ENCODE measurements at regions not wholly inside any gene's neighbourhood (a gene's known extent, or its start where the extent isn't known, plus 50 kb on each side); places are given as distances from the start of the nearest gene placed in this dataset.

DNA sequence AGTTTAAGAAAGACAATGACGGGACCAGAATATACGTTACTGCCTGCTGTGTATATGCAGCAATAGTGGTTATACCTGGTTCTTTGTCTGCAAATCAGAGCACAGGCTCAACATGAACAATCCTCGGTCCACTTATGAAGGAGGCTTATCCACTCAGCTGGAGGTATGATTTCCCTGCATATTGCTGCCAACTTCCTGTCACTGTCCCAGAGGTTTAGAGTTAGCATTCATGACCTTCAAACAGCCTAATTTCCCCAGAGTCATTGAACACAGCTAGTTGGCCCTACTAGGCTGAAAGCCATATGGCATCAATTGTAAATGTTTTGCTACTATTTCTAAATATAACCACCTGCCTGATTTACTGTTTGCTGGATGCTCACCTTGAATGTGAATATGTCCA is 224.9 kb upstream of the ZNF717 start:
- DNase-seq (ENCODE audit: low read depth in 2 of 2): no peak

DNA sequence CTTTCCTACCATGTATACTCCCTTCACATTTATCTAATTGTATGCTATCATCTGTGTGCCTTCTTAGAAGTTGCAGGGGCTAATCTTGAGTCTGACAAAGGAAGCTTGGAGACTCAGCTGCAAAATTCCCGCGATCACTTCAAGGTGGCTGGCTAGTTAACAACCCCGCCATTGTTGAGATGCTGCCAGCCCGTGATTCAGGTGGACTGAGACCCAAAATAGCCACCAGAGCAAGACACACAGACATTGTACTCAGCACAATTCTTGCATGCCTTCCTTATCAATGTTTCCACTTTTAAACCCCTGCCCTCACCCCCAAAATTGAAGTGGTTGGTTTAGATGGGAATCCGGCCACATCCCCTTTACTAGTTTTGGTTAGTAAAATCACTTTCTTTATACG is 225.8 kb upstream of the ZNF717 start:
- DNase-seq (ENCODE audit: low read depth in 2 of 2): no peak

DNA sequence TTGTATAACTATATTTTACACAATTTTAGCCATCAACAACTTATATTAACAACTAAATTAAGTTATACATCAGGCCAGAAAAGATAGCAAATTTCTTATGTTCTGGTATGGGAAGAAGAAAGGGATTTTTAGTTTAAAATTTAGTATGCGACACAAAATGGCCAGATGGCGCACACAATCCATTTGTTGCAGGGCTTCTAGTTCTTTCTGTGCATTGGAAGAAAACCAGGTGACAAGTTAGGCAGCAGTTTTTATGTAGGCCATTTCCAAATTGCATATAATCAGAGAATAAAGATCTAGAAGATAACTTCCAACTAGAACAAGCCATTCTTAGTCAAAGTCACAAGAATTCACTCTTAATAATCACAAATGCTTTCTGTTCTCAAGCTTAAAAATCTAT is 230.1 kb upstream of the ZNF717 start:
- no peak for DNase-seq (ENCODE audit: low read depth in 2 of 2)

DNA sequence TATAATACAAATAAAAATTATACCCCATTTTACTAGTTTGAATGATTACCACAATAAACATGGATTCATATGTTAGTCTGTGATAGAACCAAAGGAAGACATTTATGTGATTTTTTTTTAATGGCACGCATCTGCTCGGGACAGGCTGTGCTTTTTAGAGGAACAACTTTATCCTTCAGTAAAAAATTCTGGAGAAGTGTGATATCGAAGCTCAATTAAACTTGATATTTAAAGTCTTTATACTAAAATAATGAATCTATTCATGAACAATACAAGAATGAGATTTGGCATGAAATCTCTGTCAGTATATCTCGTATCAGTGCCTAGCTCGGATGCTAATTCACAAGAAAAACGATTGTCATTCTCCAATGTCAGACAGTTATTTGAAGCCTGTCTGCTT is 230.8 kb upstream of the ZNF717 start:
- DNase-seq (ENCODE audit: low read depth in 2 of 2): no peak

DNA sequence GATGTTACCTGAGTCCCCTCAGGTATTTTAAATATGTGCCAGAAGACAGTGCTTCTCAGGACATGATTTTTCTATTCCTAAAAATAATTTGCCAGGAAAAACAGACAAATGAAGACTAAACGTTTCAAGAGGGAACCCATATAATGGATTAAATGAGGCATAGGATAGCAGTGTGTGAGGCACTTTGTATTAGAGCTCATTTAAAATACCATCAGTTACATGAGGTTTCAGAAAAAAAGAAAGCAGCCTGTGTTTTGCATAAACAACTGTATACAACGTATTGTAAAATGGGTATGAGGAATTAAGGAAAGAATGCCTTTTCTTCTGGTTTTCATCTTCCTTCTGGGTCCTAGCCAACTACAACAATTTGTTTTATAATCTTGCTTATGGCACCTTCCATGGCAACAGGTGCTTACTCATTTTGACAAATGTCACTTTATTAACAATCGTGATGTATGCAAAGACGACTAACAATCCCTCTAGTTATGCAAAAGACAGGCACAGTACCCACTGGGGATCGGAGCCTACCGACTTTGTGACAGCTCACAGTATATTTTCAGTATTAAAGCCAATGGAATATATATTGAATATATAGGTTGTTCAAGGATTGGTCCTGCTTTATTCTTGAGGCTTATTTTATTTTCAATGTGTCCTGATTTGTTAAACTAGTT is 231.6 kb upstream of the ZNF717 start:
- no peak for DNase-seq (ENCODE audit: low read depth in 2 of 2)

DNA sequence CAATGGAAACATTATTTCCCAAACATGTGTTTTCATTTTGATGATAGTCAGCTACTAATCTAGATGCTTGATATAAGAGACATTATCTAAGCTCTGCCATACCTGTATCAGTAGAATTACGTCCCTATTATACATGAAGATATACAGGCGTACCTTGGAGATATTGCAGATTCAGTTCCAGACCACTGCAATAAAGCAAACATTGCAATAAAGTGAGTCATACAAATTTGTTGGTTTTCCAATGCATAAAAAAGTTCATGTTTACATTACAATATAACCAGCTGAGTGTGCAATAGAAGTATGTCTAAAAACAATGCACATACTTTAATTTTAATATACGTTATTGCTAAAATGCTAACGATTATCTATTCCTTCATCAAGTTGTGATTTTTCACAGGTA is 236.0 kb upstream of the ZNF717 start:
- no peak for DNase-seq (ENCODE audit: low read depth in 2 of 2)

DNA sequence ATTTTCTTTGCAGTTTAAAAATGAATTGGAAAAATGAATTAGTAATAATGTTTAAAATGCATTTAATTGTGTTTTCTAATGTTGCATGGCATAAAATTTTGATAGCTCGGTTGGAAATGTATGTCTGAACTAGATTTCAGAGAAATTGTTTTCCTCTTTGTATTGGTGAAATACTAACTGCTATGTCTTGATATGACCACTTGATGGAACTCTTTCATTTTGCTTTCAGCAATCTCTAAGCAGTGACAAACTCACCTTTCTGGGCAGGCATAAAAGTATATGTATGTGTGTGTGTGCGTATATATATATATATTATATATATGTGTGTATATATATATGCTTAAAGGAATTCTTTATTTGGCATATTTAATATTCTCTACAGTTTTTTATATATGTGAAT is 239.3 kb upstream of the ZNF717 start:
- DNase-seq (ENCODE audit: low read depth in 2 of 2): peak in 1 of 2 donors; percentile 4

DNA sequence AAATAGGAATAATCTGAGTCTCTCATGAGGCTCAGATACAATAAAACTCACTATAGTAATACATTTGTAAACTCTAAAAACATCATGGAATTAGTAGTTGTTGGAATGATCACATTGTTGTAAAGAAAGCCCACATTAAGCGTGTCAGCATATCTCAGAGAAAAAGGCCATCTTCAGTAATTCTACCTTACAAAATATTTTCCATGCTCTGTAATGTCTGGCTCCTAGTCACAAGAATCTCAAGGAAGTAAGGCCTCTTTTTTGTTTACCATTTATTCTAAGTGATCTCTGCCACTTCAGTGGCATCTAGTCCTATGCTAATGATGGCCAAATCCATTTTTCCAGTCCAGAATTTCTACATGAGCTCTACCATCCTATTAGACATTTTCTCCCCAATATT is 240.2 kb upstream of the ZNF717 start:
- DNase-seq (ENCODE audit: low read depth in 2 of 2): no peak

DNA sequence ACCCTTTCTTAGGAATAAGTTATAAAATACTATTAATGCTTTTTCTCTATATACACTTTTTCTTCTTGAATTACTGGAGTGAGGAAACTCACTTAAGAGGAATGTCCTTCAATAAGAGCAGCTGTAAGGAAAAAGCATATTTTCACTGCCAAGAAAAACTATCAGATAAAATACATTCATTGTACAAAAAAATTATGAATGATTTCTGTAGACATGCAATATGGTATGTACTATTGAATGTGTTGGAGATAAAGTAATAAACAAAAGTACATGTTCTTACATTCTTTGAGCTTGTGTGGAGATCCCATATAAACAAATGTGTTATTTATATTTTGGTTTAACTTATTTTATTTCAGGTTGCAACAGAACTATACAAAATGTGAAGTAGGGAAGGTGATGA is 241.0 kb upstream of the ZNF717 start:
- DNase-seq (ENCODE audit: low read depth in 2 of 2): no peak

DNA sequence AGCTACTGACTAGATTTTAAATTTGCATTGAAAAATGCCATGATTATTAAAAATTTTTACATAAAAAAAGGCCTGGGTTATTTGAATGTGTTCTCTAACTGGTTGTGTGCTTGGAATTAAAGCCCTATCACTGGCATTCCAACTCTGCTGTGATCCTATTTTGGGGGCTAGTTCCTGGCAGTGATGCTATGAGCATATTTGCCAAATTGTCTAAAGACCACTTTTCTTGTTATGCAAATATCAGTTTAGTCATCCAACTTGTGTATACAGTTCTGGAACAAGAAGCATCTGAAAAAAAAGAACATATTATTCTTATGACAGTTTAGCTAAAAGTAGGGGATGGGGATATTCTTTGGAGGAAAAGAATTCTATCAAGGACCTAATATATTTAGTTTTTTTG is 243.4 kb upstream of the ZNF717 start:
- DNase-seq (ENCODE audit: low read depth in 2 of 2): no peak

DNA sequence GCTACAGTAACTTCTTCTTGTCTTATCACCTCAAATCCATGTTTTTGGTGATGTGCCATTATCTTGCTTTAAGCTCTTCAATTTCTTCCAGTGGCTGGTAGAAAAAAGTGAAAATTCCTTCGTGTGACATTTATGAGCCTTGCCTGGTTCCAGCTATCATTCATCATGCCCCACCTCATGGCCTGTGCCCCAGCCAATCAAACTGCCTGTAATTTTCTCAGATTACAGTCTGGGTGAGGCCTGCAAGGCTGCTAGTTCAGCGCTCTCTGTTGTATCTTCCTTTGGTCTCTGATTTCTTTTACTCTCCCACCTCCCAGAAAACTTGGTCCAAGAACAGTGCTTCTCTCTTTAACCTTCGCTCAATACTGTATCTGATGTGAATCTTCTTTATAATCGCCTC is 249.3 kb upstream of the ZNF717 start:
- no peak for DNase-seq (ENCODE audit: low read depth in 2 of 2)

DNA sequence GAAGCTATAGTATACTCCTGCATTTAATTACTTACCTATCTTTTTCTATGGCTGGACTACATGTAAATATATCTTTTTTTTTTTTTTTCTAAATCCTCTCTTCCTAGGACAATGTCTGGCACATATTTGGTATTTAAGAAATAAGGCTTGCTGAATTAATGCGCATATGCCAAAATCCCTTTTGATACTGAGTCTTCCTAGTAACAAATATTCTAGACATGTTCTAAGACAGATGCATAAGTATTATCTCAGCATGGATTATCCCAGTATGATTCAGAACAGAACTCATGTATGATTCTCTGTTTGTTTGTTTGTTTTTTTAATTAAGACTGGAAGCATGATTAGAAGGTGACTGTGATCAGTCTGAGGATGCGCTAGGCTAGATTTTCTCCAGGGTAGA is 249.8 kb upstream of the ZNF717 start:
- DNase-seq (ENCODE audit: low read depth in 2 of 2): no peak

DNA sequence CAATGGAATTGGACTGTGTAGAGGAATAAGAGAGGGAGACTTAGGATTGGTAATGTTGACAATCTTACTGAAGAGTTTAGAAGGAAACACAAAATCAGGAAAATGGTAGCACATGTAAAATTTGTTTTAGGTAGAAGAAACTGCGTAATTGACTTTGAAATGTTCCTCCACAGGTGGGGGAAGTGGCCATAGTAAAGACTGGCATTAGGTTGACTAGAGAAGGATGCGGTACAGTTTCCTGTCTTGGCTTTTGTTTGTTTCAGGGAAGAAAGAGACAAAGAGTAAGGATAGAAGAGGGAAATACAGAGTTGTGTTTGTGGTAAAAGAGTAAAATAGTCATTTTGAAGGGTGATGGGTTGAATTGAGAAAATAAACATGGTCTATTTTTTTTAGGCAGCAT is 253.6 kb upstream of the ZNF717 start:
- DNase-seq (ENCODE audit: low read depth in 2 of 2): no peak

DNA sequence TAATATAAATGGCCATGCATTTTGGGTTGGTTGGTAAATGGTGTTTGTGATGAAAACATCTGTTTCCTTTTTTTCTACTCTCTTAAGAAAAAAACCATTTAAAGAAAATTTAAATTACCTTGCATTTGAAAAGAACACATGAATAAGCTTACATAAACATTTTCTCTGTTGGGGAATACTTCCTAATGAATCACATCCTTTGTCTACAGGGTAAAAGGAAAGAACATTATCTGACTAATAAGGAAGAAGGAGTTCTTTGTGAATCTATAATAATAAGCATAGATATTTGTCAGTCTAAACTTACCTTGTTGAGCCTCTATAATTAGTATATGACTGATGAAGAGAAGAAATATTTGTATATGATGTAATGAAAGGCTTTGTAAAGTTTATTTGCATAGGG is 254.1 kb upstream of the ZNF717 start:
- no peak for DNase-seq (ENCODE audit: low read depth in 2 of 2)

DNA sequence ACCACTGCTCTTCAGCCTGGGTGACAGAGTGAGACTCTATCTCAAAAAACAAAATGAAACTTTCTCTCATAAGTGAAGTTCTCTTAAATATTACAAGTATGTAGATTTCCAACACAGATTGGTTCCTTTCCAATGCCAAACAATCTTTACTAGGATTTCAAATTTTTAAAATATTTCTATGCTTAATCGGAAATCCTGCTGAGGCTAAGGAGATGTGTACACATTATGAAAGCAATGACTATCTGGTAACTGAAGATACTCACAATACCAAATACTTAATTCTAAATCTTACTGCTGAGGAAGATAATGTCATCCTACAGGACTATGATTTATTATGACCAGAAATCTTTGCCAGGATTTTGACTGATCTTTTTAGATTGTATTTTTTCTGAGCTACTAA is 255.6 kb upstream of the ZNF717 start:
- no peak for DNase-seq (ENCODE audit: low read depth in 2 of 2)

DNA sequence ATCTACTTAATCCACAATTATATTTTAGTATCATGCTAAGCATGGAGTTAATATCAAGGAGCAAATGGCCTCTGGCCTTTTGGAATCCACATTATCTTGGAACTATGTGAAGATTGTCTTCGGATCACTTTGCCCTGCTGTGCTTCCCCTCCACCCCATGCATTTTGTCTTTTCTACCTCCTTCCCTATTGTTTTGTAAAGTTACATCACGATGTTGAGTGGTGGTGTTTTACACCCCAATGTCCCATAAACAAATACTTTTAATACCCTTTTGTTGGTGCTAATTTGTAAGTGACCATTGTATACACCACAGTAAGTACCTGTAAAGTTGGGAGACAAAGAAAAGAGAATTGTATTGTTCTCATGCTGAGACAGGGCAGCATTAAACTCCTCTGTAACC is 258.4 kb upstream of the ZNF717 start:
- no peak for DNase-seq (ENCODE audit: low read depth in 2 of 2)

DNA sequence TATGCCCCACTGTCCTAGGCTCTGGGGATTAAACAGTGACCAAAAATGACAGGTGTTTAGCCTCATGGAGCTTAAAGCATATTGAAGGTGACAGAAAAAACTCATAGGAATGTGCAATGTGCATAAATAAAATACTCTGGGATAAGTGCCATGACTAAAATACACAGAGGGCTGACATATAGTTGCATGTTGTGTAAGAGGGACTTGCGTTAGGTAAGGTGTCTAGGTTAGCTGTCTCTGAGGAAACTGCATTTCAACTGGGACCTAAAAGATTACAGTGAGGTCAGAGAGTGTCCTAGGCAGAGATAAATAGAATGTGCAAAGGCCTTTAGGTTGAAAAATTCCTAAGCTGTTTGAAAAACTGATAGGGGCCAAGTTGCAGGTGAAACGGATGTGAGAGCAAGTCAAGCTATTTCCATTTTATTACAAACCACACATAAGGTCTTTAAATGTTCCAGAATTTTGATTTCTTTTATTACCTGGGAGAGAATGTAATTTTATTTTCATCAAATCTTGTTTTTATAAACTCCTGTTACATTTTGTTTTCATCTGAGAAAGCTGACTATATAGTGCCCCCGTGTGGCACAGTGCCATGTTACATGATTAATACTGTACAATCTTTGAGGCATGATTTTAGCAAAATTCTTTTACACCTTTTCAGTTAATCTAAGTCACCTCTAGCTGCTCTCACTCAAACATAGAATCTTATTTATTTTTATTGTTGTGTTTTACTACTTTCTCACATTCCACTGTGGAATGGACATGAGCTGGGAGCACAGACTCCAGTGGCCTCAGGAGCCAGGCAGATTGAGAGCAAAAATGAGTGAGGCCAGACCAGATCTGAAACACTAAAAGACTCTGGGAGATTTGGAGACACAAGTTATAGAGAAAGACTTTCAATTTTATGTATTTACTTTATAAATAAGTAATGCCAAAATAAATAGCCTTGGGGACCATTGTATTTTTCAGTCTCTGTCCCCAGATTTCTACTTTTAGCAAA is 259.6 kb upstream of the ZNF717 start:
- DNase-seq (ENCODE audit: low read depth in 2 of 2): peak in 1 of 2 donors; percentile 31

DNA sequence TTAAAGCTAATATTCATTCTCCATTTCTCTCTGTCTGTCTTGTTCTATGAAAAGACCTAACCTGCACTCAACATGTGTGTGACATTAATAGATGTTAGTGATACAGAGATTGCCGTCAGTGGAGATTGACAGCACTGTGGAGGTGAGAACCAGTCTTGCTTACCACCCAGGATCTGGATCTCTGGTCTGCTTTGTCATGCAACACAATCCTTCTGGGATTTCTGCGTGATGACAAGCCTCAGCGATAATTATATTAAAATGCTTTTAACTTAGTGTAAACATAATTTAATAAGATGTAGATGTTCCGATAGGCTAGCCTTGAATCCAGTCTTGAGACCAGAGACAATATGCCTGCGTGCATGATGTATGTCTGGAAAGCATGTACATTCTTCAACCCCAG is 262.0 kb upstream of the ZNF717 start:
- no peak for DNase-seq (ENCODE audit: low read depth in 2 of 2)

DNA sequence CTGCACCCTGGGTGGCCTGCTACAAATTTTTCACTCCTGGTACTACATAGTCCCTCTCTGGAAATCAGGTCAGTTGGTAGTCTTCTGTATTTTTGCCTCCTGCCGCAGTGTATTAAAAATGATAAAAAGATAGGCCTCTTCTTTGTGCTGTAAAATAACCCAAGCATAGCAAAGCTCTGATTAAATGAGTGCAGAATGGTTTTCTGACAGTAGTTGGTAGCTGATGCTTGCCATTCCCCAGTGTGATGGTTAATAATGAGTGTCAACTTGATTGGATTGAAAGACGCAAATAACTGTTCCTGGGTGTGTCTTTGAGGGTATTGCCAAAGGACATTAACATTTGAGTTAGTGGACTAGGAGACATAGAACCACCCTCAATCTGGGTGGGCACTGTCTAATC is 264.4 kb upstream of the ZNF717 start:
- no peak for DNase-seq (ENCODE audit: low read depth in 2 of 2)

DNA sequence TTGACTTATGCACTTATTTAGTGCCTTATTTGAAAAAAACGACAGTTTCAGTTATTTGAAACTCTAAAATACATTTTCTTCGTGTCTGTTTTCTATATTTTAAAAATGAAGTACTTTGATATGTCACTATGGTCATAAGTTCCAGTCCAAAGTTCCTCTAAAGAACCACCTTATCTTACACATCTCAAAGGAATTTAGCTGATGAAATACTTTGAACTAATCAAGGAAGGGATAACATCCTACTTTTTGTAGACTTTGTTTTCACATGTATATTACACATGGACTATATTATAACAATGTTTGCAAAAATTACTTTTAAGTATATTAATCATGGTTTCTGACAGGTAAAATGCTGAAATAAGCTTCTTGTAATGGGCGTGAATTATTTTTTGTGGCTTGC is 265.8 kb upstream of the ZNF717 start:
- no peak for DNase-seq (ENCODE audit: low read depth in 2 of 2)

DNA sequence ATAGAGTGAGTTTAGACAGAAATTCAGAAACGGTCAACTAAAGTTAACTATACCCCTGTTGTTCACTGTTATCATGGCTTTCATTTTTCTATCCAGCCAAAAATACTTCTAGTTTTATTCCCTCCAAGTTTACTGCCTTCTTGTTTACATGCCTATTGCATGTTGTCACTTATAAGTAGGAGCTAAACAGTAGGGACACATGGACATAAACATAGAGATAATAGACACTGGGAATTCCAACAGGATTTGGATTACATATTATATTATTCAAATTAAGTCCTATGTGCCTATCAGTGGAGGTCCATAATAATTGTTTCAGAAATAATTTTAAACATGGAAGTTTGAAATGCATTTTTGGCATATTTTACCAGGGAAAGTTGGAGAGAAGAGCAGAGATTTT is 269.1 kb upstream of the ZNF717 start:
- no peak for DNase-seq (ENCODE audit: low read depth in 2 of 2)

DNA sequence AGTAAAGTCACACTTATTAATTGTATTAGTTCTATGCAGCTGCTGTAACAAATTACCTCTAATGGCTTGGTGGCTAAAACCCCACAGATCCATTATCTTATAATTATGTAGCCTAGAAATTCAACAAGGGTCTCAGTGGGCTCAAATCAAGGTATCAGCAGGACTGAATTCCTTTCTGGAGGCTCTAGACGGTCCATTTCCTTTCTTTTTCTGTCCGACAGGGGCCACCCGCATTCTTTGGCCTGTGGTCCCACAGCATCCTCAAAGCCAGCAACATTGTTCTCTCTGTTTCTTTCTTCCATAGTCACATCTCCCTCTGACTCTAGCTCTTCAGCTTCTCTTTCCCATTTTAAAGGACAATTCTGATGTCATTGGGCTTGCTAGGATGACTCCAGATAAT is 276.3 kb upstream of the ZNF717 start:
- no peak for DNase-seq (ENCODE audit: low read depth in 2 of 2)

DNA sequence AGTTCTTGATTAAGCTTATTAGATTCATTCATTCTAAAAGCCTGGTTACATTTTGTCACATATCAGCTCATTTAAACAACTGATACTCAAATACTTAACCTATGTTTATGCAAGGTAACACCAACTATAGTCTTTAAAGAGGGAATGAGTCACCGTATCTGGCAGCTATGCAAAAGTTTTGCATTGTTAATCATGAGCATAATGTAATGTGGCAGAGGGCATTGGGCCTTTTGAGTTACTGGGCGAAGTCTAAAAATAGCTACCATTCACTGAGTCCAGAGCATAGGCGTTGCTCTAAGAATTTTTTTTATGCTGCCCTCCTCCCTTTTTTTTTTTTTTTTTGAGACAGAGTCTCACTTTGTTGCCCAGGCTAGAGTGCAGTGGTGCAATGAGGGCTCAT is 277.7 kb upstream of the ZNF717 start:
- peak in 1 of 2 donors; percentile 1 for DNase-seq (ENCODE audit: low read depth in 2 of 2)
